HG03196 (cell line): ENCODE measurements at regions not wholly inside any gene's neighbourhood (a gene's known extent, or its start where the extent isn't known, plus 50 kb on each side); places are given as distances from the start of the nearest gene placed in this dataset.

Experiments used
- ATAC-seq: cut with Tn5 transposase; IDR thresholded peaks from one replicate; pipeline ENCODE4 v1.9.1; 2021; ENCODE audit not compliant: unreplicated experiment

DNA sequence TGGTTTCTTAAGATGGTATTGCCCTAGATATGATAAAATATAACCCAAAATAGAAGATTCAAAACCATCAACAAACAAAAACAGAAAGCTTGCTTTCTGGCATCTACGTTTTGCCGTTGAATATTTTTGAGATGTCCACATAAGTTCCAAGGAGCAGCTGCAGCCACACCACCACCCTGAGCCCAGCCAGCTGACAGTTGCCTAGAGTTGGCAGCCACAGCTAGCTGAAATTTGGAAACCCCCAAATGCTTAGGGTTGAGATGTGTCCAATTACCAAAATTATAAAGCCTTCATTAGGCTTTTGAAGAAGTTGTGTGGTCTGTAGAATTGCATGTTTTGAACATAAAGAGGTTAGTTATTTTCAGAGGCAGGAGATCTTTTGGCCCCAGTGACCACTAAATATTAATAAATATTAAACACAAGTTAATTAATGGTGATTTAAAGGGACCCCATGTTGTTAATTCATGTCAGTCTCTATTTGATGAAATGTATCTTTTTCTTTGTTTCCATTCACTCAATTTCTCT is 118.1 kb upstream of the DTNA start:
- no peak for ATAC-seq

DNA sequence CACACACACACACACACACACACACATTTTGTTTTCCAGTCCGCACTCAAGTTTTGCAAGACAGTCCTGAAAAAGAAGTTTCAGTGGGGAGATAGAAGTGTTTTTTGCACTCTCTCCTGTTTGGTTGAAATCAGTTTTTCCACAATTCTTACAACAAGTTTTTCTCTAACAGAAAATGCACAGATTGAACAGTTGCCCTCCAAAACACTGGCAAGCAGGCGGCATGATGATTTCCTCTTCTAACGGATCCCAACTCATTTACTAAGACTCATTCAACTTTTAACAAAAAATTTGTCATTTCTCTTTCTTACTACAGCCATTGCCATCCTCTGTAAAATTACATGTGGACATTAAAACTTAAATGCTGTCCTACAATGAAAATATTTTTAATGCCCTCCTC is 117.6 kb upstream of the DTNA start:
- no peak for ATAC-seq

DNA sequence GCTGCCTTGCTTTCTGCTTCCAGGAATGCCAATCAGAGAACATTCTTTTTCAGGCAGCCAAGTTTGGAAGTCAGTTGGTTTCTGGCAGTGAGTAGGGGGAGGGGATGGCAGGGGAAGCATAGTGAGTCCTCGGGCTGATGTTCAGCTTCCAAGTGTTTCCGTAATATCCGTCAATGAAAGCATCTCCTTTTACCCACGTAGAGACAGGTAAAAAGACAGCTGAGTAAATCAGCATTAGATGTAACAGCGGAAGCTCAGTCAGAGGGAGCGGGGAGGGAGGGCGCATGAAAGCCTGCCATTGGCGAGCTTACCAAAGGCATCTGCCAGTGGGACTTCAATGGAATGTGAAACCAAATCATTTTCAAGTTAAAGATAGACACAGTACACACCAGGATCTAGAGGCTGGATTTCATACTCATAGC is 117.1 kb upstream of the DTNA start:
- ATAC-seq: no peak

DNA sequence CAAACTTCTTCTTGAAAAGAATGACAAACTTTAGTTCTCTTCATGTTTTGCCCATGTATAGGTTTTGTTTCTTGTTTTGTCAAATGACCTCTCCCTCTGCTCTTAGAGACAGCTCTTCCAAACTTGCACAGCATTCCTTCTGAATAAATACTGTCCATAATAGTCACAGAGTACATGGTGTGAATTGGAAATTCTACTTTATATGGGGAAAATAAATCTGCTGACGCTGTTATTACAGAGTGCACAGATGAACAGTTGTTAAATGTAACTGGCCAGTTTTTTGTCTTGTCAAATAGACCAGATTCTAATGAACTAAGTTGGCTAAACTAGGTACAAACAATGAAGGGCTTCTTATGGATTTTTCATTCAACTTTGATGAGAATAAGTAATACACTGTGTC is 115.8 kb upstream of the DTNA start:
- ATAC-seq: no peak

DNA sequence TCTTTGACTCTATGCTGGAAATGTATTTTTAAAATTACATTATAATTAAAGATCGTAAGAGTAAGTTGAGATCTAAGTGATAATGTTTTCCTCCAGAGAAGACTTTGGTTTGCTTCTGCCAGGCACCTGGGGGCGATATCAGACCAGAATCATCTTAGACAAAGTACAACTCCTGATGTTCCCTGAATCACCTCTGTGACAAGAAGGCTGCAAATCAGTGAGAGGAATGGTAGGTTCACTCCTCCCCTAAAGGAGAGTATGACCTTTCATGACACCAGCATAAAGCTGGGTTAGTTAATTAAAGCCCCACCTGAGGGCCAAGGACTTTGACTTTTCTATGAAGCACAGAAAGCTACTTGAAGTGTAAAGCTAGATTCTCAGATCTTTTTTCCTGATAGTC is 114.4 kb upstream of the DTNA start:
- ATAC-seq: no peak

DNA sequence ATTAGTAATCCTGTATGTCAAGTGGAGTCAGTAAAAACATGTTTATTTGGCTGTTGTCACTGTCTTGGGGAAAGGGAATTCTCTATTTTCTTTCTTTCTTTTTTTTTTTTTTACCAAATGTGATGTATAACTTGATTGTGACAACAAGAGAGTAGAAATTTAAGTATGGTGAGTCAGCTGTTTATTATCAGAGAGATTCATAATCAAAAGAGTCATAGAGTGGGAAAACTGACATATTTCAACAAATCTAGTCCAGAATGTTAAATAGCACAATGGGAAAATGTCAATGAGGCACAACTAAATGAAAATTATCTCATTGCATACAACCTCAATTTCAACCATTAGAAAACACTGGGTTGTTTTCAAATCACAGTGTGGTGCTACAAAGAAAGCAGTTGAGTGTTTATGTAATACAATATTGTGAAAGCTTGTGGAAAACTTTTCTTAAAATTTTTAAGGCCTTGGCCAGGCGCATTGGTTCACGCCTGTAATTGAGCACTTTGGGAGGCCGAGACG is 111.9 kb upstream of the DTNA start:
- ATAC-seq: no peak

DNA sequence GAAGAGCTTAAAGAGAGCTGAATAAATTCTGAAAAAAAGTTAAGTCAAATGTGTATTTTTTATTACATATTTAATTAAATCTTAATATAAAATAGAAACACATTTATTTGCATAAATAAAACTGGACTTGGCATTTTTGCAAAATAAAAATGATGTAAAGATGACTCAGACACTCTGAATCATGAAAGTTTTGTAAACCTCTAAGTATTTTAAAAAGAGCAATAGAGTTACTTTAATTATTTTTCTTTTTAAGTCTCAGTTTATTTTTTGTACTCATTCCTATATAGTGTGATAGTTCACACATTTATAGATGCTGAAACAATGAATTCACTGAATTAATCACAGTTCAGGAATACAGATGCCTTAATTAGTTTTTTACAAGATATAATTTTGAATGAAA is 109.9 kb upstream of the DTNA start:
- no peak for ATAC-seq

DNA sequence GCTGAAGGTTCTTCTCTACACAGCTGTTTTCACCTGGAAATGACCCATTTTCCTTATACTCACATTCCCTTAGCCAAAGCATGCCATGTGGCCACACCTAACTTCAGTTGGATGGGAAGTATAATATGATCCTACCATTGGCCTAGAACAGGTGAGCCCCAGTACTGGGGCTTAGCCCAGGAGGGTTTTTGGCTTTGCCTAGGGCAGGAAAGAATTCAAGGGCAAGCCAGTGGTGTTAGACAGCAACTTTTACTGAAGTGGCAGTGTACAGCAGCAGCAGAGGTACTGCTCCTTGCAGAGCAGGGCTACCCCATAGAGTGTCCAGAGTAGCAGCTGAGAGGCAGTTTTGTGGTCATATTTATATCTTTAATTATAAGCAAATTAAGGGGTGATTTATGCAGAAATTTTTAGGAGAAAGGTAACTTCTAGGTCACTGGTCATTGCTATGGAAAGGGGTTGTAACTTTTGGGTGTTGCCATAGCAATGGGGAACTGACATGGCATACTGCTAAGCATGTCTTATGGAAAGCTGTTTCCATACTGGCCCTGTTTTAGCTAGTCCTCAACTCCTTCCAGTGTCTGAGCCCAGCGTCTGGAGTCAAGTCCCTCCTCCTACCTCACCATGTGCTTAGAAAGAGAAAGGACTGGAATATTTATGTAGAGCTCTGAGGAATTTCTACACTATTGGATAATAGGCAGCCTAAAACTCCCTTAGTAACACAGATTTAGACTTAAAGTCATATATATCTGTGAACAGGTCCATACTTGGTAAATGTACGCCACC is 109.0 kb upstream of the DTNA start:
- no peak for ATAC-seq

DNA sequence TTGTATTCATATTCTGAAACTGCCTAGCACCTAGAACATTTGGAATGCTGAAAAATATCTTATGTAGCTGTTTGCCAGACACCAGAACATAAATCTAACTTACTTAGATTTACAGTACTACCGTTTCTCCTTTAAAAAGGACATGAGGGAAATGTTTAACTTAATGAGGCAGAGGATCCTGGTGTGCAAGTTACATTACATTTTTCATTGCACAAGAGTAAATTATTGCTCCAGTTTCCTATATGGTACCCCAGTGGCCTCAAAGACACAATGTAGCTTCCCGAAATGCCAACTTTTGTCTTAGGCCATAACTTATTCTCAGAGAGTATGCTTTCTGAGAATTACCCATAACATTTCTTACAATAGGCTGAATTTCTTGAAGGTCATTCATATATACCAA is 105.5 kb upstream of the DTNA start:
- ATAC-seq: no peak

DNA sequence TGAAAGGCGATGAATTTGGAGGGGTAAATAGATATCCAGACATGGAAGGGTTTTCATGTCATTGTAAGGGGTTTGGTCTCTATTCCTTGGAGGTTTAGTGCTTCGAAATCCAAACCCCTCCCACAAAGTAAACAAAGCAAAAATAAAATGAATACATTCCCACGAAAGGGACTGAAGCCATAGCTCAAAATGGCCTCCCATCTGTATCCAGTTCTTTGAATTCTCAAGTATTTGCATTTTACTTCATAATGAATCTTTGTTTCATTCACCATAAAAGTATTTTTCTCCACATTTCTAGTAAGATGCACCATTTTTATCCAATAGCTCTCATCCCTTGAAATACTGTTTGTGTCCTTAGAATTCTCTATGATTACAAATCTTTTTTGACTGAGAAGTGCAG is 103.2 kb upstream of the DTNA start:
- ATAC-seq: no peak

DNA sequence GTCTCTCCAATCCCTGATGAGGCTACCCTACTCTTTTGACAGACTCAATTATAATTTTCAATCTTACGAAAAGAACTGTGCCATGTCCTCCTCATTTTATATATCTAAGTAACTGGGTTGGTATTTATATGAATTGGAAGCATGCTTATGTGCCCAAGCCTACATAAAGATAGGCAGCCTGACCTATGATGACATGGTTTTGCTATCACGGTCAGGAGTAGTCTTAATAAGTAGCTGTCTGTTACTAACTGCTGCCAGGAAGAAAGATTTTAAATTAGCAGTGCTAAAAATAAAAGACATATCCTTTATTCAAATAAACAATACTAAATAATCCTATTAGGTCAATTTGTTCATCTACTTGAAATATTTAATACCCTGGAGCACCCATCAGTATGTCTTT is 102.0 kb upstream of the DTNA start:
- ATAC-seq: no peak

DNA sequence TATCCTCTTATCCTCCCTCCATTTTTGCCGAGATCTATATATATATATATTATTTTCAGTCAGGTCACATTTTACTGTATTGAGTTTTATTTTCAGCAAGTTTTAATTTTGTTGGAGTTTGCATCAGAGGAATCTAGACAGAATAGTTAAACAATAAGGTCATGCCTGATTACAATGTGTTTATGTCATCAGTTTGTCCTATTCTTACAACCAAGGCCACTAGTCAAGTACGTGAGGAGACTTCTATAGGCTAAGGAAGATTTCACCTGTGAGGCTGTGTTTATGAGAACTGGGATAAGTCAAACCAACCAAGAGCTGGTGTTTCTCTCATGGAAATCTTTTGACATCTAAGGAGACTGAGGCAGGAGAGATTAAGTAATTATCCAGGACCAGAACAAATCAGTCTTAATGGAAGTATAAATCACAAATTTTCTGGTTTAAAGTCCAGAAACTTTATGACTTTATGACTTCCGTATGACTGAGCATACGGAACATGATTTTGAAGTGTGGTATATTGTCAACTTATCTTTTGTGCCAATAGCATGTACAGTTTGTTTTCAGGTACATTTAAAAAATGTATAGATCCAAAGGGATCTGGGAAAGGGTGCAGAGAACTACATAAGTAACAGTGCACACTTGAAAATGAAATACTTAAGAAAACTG is 100.0 kb upstream of the DTNA start:
- ATAC-seq: no peak

DNA sequence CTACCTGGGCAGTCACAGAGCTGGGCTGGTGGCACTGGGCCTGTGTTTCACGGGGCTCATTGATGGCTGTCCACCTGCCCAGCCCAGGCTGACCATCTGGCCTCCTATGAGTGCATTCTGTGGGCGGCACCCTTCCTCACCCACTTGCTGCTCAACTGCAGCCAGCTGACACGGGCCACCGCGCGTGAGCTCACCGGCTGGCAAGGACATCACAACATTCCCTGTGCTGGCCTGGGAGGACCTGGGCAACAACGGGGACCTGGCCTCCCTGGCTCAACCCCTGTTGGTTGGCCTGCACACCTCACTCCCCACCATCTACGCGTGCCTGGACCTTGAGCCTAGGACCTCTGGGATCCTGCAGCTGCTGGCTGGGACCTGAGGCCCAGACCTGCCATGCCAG is 98.2 kb upstream of the DTNA start:
- no peak for ATAC-seq

DNA sequence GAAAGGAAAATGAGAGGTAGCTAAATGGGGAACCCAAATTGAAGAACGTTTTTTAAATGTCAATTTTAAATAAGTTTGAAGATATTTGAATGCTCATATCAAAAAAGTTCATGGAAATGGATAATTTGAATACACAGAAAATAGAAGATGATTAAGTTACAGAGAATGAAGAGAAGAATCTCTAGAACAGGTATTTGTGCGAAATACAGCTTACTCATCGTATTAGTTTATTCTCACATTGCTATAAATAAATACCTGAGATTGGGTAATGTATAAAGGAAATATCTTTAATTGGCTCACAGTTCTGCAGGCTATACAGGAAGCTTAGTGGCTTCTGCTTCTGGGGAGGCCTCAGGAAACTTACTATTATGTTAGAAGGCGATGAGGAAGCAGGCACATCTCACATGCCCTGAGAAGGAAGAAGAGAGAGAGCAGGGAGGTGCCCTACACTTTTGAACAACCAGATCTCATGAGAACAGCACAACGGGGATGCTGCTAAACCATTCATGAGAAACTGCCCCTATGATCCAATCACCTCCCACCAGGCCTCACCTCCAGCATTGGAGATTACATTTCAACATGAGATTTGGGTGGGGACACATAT is 89.7 kb upstream of the DTNA start:
- no peak for ATAC-seq

DNA sequence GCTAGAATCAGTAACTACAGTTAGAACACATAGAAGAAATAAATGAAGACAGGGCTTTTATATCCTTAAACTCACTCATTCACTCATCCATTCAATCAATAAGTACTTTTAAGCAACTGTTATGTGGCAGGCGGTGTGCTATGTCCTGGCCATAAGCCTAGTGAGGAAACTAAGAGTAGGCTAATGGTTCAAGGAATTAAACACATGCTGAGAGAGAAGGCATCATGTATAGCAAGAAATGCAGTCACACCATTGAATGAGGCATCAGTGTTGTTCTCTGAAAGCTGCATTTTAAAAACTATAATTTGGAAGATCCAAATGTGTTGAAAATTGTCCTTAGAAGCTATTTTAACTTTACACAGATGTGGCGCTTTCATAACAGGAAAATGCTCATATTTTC is 86.5 kb upstream of the DTNA start:
- no peak for ATAC-seq

DNA sequence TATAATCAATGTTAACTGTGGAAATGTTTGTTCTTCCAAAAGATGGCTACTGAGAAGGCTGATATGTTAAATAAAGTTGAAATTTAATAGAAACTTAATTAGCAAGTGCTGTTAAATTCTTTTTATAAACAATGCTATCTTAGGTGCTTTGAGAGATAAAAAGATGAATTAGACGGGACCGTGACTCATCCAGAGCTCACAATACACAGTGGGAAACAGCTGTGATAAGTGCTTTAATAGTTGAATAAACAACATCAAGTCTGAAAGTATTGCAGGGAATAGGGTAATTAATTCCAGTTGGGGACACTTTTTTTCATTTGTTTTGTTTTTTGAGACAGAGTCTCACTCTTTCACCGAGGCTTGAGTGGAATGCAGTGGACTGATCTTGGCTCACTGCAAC is 85.5 kb upstream of the DTNA start:
- ATAC-seq: no peak

DNA sequence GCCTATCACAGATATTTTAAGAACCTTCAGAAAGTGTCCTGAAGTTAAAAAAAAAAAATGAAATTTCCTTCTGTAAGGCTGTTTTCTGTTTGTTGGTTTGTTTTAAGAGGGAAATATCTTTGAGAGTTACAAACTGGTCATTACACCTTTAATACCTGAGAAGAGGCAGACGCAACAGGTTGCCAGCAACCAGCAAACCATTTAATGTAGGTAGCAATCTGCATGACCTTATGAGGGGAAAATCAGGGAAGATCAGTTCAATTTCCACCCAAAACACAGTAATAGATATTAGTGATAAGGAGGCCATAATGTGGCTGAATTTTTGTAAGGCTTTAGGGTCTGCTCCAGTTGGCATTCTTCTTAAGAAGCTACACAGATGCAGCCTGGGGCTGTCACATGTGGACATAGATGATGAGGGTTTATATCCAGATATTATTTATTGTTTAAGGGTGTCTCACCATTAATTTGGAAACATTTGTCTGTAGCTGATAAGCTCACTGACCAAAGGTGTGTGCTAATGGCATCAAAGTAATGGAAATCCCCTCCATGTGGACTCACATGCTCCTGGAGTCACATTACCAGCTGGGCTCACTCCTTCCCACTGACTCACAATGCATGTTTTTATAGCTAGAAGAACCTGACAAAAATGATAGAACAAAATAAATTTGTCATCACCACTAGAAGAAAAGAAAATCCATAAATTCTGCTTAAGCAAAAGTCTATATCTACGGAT is 83.5 kb upstream of the DTNA start:
- ATAC-seq: no peak

DNA sequence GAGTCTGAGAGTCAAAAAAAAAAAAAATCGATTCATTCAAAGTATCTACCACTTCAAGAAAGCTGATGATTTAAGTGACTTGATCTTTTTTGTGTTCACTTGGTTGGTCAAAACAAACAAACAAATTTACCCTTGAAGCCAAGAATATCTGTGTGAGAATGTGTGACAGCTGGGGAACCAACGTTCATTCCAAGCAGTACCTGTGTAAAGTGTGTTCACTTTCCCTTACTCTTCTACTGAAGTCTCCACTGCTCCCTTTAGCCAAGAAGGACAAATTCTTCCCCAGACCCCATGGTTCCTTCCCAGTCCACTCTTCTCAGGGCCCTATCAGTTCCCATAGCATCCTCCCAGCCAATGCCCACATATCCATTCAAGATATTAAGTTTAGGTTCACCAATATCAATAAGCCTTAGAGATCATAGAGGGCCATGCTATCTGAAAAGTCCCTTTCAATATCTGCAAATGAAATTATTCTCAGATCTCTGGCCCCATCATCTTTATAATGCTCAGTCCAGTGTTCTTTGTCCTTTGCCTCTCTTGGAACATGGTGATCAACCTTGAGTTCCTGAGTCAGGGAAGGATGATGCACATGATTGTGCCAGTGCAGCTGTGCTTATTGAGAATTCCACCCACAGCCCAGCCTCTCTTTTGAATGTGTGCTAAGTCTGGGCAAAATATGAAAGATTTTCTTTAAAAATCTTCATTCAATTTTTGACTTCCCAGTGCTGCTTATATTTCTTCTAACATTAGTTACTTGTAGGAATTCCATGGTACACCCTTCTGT is 82.8 kb upstream of the DTNA start:
- no peak for ATAC-seq

DNA sequence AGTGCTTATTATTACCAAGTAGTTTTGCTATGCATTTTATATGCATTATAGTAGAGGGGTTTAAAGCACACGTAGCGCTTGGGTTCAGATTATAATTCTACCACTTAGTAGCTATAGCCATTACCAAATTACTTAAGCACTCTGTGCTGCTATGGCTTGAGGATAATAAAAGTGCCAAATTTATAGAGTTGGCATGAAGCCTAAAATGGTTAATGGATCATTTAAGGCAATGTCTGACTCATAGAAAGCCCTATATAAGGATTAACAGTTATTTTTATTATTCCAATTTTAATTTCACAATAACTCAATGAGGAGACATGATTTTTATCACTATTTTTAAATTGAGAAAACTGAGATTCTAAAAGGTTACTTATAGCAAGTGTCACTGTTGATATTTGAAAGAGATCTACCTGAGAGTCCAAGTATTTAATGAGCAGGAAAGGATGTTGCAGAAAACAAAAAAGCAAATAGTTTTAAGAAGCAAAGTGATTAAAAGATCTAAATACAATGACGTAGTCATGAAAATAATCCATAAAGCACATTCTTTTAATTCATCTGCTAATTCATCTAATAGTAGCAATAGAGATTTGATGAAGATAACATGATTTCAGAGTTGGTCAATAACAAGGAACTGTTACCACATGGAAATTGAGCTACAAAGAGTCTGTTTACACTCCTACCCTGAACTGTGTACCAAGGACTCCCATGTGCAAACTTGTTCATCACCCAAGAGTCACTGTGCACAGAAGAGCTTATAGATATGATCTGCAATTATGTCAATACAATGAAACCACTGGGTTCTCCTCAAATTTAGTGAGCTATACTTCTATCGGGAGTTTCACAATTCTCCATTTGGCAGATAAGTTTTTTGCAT is 78.8 kb upstream of the DTNA start:
- ATAC-seq: no peak

DNA sequence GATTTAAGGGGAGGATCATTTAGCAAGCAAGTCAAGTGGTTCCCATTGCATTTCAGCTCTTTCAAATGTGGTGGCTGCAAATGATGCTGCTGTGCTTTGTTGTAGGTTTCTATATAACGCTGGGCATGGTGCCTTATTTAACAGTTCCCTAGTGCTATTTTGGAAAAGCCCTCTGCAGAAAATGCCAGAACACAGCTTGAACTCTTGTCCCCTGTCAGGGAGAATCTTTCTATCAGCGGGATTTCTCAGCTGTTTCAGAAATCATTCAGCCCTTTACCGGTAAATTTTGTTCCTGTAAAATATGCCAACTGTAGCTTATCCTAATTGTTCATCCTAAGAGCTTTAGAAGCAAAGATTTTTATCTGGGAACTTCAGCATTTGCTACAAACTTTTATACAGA is 77.8 kb upstream of the DTNA start:
- ATAC-seq: no peak
